GM19240 (cell line): ENCODE measurements at regions not wholly inside any gene's neighbourhood (a gene's known extent, or its start where the extent isn't known, plus 50 kb on each side); places are given as distances from the start of the nearest gene placed in this dataset.
"Not testable (repeated sequence)": the region's sequence is repeated elsewhere in the genome, so short reads cannot be mapped to it uniquely, and the experiment has no call there.

ENCODE experiments used
- DNase-seq: peaks from one replicate; pipeline ENCODE4 v3.0.0; 2011; ENCODE audit warnings: low spot score; ENCODE audit not compliant: insufficient read length

DNA sequence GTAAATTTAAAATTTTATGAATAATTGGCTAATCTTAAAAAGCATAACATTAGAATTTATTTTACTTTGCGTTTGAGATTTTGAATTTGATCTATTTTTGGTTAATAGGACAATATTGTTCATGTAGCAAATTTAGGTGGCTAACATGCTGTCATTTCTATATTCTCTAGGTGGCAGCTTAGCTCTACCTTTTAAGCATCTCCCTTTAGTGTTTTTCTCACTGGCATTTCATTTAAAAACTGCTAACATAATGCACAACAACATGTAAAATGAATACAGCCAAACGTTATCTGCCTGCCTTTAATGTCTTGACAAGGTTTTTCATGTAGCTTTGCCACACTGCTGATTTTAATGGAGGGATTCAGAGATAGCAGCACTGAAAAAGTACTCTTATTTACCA lies 272.4 kb upstream of the FBXO33 start:
- no peak for DNase-seq

DNA sequence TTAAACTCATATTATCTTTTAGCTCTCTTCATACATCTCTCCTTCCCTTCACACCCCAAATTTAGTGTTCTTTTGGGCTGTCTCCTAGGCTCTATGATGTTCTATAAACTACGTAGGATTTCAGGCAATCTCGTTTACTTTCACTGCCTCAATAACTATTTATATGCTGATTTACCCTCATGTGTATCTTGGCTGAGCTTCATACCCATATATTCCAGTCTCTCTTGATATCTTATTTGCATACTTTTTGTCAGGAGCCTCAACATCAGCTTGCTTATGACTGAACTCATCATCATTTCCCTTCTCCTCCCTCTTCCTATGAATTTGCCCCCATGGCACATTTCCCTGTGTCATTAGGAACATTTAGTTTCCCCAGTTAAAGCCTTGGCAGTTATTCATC lies 262.1 kb upstream of the FBXO33 start:
- DNase-seq = no peak

DNA sequence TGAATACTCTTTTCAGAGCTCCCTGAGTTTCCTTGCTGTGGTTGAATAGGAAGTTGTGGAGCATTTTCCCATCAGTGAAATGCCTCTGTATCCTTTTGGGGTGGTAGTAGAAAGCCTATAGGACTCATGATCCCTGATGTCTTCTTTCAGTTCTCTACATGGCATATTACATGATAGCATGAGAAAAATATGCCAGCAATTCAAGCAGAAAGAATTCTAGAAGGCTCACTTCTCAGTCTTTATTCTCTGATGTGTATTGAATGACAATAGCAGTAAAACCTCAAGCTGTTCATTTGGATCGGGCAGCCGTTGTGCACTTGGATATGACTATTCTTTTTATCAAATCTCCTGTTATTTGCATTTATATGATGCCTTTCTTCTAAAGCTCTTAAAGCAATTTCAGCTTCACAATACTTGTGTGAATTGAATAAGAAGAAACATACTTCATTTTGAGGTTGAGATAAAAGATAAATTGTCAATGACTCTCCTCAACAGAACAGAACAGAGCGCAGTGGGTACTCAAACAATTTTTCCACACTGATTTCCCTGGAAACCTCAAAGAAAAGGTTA lies 251.5 kb upstream of the FBXO33 start:
- DNase-seq = no peak

GRCh38 chr14:39682582-39682981 lies 250.3 kb upstream of the FBXO33 start:
- DNase-seq = no peak

DNA sequence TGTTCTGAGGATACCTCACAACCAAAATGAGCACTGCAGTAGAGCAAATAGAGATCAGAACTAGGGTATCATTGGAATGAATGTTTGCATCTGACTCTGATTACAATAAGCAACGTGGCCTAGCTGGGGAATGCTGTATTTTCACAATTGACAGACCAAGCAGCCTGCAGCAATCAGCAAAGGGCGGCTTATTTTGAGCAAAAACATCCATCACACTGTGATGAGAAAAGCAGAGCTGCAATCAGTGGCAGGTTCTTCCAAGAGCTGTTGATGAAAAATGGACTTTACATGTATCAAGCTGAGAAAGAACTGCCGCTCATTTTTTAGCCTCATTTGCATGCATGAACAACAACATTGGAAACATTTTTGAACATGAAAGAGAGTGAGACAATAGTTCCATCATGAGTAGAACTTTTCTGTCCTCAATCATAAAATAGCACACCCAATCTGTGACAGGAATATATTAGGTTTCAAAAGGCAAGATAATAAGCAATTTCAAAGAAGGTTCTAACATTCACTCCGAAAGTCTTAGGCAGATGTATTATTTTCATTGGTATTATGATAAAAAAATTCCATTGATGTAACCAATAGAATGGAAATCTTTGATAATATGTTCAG lies 249.7 kb upstream of the FBXO33 start:
- no peak for DNase-seq

DNA sequence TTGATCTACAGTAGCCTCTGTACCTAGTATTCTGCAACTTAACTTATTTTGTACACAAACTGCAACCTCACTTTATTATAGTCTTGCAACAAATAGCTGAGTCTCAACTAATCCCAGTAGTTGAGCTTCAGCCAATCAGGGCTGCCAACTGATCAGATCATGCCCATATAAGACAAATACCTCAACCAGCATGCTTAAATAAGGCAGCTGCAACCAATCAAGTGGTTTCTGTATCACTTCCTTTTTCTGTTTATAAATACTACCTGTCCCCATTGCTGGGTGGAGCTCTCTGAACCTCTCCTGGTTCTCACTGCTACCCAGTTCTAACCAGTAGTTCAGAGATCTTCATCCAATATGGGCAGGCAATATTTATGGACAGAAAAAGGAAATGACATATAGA lies 248.5 kb upstream of the FBXO33 start:
- no peak for DNase-seq

GRCh38 chr14:39673734-39674133 lies 241.5 kb upstream of the FBXO33 start:
- DNase-seq = no peak

DNA sequence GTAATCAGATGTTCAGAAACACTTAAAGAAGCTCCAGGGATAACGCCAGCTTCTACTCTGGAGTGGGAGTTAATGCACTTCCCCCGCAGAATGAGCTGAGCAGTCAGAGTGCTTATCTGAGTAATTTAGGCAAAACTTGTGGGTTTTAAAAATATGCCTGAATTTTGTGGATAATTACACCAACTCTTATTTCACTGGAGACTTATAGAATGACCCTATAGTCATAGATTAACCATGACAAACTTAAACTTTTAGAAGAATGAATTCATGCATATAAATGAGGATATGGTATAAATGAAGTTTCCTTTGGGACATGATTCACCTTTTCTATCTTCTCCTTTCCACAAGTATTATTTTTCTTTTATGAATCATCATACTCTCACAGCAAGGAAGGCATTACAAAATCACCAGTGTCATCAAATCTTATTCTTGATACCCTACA lies 241.1 kb upstream of the FBXO33 start:
- DNase-seq = no peak

GRCh38 chr14:39668449-39668848 lies 236.2 kb upstream of the FBXO33 start:
- DNase-seq = no peak

GRCh38 chr14:39666386-39666785 lies 234.2 kb upstream of the FBXO33 start:
- no peak for DNase-seq

GRCh38 chr14:39665075-39665475 lies 232.8 kb upstream of the FBXO33 start:
- no peak for DNase-seq

DNA sequence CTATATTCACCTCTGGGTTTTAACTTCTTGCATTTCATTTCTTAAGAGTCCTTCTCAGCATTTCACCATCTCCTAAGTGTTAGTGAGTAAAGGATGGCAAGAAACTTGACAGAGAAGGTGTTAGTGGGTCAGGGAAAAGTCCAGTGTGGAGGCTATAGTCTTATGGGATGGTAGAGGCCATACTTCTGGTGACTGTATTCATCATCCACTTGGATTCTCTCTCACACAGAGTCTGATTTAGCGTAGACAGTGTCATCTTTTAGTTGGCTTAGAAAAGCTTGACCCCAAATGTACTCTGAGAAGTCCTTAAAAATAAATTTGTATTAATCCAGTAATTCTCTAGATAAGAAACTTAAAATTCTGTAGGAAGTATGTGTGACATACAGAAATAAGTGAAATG lies 232.4 kb upstream of the FBXO33 start:
- no peak for DNase-seq

DNA sequence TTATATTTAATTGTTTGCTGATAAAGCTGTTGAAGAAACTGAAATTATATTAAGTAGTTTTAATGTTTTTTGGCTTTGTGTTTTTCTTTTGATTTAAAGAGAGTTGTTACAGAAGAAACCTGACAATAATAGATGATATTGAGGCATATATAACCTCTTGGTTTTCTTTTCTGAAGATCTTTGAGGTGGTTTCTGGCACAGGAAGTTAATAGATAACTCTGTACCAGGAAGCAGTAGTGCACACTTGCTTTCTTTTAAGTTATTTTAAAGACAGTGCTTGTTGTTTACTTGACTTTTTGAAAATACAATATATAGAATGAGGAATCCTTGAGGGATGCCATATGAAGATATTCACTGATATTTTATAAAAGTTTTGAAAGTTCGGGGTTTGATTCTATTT lies 209.0 kb upstream of the FBXO33 start:
- no peak for DNase-seq

- not testable (repeated sequence) for DNase-seq
Measured at GRCh38 chr14:39639009-39639408, 206.8 kb upstream of the FBXO33 start.

DNA sequence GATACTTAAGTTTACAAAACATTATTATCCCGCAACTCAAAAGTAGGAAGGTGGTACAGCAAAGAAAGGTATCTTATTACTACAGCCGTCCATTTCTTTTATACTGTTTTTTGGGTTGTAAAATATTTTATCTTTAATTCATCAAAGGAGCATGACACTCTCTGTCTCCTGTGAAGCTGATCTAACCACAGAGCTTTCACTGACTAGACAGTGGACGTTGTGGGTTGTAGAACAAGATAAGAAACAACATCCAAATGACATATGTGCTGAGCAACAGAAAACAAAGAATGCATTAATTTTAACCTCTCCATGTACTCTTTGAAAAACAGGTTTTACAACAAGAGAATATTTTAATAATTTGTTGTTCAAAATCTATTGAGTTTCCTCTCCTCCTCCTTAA lies 195.9 kb upstream of the FBXO33 start:
- no peak for DNase-seq

GRCh38 chr14:39626589-39627576 lies 194.7 kb upstream of the FBXO33 start:
- no peak for DNase-seq

DNA sequence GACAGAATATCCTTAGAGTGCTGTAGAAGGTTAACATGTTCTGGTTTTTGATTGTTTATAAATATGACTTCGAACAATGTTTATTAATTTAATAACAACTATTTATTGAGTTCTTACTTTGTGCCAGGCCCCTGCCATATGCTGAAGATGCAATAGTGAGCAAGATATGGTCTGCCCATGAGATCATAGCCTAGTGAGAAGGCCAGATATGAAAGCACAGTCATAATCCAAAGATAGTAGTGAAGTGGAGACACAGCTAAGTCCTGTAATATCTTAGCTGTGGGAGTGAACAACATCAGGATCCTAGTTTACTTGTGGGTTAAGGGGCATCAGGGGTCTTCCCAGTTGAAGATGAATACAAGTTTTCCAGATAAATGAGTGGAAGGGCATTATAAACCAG lies 189.4 kb upstream of the FBXO33 start:
- no peak for DNase-seq

DNA sequence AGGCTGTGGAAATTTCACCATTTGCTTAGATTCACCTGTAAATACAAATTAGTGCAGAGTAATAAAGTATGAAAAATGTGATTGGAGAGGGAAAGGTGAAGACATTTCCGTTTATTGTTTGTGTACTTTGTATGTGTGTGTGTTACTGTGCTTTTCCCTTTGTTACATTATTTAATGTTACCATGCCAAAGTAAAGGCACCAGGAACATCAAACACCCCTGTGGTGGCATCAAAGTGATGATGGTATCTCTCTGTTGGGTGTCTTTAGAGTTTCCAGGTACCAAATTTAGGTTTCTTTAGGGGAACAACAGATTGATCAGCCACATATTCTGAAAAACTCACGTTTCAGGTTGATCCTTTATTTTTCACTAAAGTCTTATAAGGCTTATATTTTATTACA lies 189.0 kb upstream of the FBXO33 start:
- DNase-seq = no peak

- DNase-seq = no peak
Measured at GRCh38 chr14:39617537-39617936, 185.3 kb upstream of the FBXO33 start.

DNA sequence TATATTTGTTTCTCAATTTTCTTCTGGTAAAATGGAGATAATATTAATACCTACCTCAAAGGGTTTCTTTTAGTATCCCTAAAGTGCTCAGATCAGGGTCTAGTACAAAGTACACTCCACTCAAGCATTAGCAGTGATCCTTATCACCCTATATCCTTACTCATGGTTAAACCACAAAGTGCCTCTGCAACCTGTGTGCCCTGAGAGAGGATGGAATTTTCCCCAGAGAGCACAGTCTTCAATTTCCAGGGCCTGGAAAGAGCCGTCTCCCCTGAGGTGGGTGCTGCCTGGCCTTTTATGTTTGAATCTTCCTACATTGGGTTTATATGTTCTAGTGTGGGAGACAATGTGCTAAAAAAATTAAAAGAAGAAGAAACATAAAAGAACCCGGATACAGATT lies 183.1 kb upstream of the FBXO33 start:
- DNase-seq = no peak

- DNase-seq = no peak
Measured at GRCh38 chr14:39614297-39614923, 182.2 kb upstream of the FBXO33 start.

- DNase-seq = no peak
Measured at GRCh38 chr14:39609119-39609518, 176.9 kb upstream of the FBXO33 start.
